Pancreas (tissue), 10 donors: ENCODE measurements at regions not wholly inside any gene's neighbourhood (a gene's known extent, or its start where the extent isn't known, plus 50 kb on each side); places are given as distances from the start of the nearest gene placed in this dataset.
A peak's percentile ranks its signal among the peaks of the same experiment; 100 is the strongest.

Experiments
- ATAC-seq, 4 donors: fragments of 200-7000 bp; cut with Tn5 transposase; one replicate each; pipeline versions ENCODE4 v1.8.0 to v1.9.1; 2020; ENCODE audit warnings: mild to moderate bottlenecking in 4 of 4, moderate library complexity in 4 of 4
- DNase-seq, 6 donors: peaks; one replicate each; pipeline ENCODE4 v3.0.0-alpha.2; 2020
- FAIRE-seq: peaks from 2 replicates; lab custom pipeline; 2012; peaks lifted over from hg19 to GRCh38; lab: Jason Lieb, UNC
- H3K27ac ChIP-seq, 4 donors: fragments of 200-600 bp; sonication (generic); 1 replicate in 3 of 4; 2 replicates in 1 of 4; pipeline versions ENCODE4 v1.5.0 to v1.8.0; 2020
- H3K27me3 ChIP-seq, 4 donors: fragments of 200-600 bp; one replicate each; pipeline ENCODE4 v1.8.0; 2021
- H3K36me3 ChIP-seq, 3 donors: fragments of 200-600 bp; sonication (generic) in 1 of 3; one replicate each; pipeline versions ENCODE4 v1.5.0 to v1.8.0; 2020 to 2021
- H3K4me1 ChIP-seq, 3 donors: fragments of 200-600 bp; one replicate each; pipeline ENCODE4 v1.8.0; 2021
- H3K4me3 ChIP-seq, 4 donors: fragments of 200-600 bp; sonication (generic) in 2 of 4; one replicate each; pipeline versions ENCODE4 v1.5.0 to v1.8.0; 2020 to 2021
- H3K9me3 ChIP-seq, 4 donors: fragments of 200-600 bp; one replicate each; pipeline ENCODE4 v1.8.0; 2021
- WGBS, 2 donors: extraction: QIAGEN DNeasy Blood & Tissue Kit; methylation state at CpG; one replicate each; pipeline ENCODE4 v1.1.7; 2013; 5-methylcytosine and 5-hydroxymethylcytosine counted together
- intact Hi-C, 3 donors: fragments of 100-400 bp; cut with DNase I; formaldehyde crosslinking; loops; one replicate each; pipeline versions ENCODE4 v1.11.1 to v1.14.2; 2022
- TF ChIP-seq, protein P1 (sequence below), 4 donors: fragments of 200-600 bp; sonication (generic) in 3 of 4; IDR thresholded peaks; one replicate each; pipeline versions ENCODE4 v1.5.0 to v1.8.0; 2021; ENCODE audit warnings: antibody characterized with exemption in 4 of 4
- donor health status: healthy with polysubstance abuse.
- donor health status: DM: no; HTN: no; CAD: no; lungs with moderate emphysema.
- donor health status: DM: no; HTN: no; CAD: no.
- donor health status: control.
- donor health status: control.
- donor health status: Bipolar disorder and iron deficiency.
- donor health status: DM: yes; HTN: yes; CAD: no.
- donor health status: DM: no; HTN: no; CAD: no.
- donor health status: DM: no; HTN: no; CAD: no.
- donor health status: DM: yes; HTN: yes; CAD: no.

DNA sequence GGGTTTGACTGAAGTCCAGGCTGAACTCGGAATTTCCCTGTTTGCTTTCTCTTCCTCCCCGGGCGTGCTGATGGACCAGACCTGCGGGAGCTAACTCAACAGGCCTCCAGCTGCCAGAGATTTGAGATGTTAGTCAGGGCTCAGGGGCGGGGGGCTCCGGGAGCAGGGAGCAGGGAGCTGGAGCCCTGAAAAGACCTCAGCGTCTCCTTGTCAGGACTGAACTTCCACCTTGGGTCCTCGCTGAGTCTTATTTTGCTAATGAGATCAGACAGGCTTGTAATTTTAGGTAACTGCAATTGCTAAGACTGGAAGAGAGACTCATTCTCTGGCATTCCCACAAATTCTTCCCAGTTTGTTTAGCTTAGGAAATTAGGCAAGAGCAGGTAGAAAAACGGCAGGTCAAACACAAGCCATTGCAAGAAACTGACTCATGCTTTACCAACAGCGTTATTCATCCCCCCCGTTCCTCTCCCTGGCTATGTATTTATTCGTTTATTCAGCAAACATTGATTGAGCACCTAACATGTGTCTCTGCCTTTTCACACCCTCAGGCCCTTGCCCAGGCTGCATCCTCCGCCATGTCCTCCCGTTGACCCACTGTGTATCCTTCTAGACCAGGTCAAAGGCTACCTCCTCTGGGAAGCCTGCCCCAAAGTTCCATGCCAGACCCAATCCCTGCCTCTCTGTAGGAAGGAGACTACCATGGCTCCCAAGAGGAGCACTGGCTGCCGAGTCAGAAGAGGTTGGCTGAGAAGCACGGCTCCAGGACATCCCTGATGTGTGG is 80.4 kb upstream of the DIO3 start:
- Histone ChIP-seq H3K4me3 (no peak overlapping the region), H3K36me3 (no peaks in the 10 kb centered on the region), H3K9me3 (no peaks in the 10 kb centered on the region), H3K4me1 (peaks cover 11 to 33% (median 17%) of the 10 kb centered on the region in 3 donors), H3K27me3 (no peaks in the 10 kb centered on the region), H3K27ac (peak overlapping the region in 2 of 4 donors; percentile 5 to 44)
- intact Hi-C loops = no loop called here
- FAIRE-seq (no peak), ATAC-seq (peak in 1 of 4 donors; percentile 18), DNase-seq (peak in 4 of 6 donors; percentile 17 to 49 (median 20))
- TF ChIP-seq, protein P1, sequence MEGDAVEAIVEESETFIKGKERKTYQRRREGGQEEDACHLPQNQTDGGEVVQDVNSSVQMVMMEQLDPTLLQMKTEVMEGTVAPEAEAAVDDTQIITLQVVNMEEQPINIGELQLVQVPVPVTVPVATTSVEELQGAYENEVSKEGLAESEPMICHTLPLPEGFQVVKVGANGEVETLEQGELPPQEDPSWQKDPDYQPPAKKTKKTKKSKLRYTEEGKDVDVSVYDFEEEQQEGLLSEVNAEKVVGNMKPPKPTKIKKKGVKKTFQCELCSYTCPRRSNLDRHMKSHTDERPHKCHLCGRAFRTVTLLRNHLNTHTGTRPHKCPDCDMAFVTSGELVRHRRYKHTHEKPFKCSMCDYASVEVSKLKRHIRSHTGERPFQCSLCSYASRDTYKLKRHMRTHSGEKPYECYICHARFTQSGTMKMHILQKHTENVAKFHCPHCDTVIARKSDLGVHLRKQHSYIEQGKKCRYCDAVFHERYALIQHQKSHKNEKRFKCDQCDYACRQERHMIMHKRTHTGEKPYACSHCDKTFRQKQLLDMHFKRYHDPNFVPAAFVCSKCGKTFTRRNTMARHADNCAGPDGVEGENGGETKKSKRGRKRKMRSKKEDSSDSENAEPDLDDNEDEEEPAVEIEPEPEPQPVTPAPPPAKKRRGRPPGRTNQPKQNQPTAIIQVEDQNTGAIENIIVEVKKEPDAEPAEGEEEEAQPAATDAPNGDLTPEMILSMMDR (IDR thresholded peaks at IDR 0.05) = no peak
- 58 to 63% methylated on average over 16 of the region's 16 CpGs for WGBS, 2 donors

DNA sequence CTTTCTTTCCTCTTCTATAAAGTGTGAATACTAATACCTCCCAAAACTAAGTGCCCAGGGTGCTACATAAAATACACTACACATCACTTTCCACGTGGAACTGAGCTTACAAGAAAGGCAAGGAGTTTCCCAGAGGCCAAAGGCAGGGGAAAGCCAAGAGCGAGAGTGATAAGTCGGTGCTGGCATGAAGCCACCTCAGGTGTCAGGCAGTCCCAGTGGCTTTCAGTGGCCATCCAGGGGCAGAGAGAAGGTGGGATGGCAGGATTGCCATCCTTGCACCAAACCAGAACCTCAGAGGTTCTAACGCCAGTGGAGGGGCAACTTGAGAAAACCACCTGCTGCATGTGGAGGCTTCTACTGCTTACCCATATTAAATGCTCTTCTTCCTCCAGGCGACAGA is 79.7 kb upstream of the DIO3 start:
- H3K27me3 ChIP-seq = no peaks in the 10 kb centered on the region
- intact Hi-C loops = no loop called here
- peaks cover 5 to 27% (median 11%) of the 10 kb centered on the region in 3 donors for H3K4me1 ChIP-seq
- DNase-seq = peak in 4 of 6 donors; percentile 13 to 58 (median 20)
- H3K9me3 ChIP-seq = no peaks in the 10 kb centered on the region
- H3K4me3 ChIP-seq = no peak overlapping the region
- ATAC-seq = no peak
- 56 to 60% methylated on average over 5 of the region's 5 CpGs for WGBS, 2 donors
- no peak overlapping the region for H3K27ac ChIP-seq
- no peaks in the 10 kb centered on the region for H3K36me3 ChIP-seq
- no peak for FAIRE-seq
- TF ChIP-seq, protein P1 (IDR thresholded peaks at IDR 0.05) = no peak

DNA sequence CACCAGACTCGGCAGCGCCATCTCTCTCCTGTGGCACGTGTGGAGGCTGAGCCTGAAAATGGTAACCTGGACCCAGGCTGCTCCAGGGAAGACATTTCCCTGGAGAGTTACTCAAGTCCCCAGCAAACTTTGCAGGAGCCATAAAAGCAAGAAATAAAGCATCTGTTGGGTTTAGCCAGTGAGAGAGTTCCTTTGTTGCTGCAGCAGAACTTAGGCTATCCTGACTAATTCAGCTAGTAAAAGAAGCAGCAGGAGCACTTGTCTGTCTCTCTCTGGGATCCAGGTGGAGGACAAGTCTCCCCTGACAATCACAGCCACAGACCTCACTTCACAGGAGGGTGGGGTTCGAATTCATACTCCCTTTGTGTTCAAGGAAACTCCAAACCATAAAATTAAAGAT is 79.2 kb upstream of the DIO3 start:
- H3K36me3 ChIP-seq = no peaks in the 10 kb centered on the region
- FAIRE-seq (no peak), ATAC-seq (no peak), DNase-seq (peak in 2 of 6 donors; percentile 1 to 14)
- H3K27ac ChIP-seq = no peak overlapping the region
- 88 to 92% methylated on average over 4 of the region's 4 CpGs for WGBS, 2 donors
- no peak overlapping the region for H3K4me3 ChIP-seq
- H3K27me3 ChIP-seq = no peaks in the 10 kb centered on the region
- intact Hi-C loops = no loop called here
- H3K9me3 ChIP-seq = no peaks in the 10 kb centered on the region
- peaks cover 4 to 23% (median 10%) of the 10 kb centered on the region in 3 donors for H3K4me1 ChIP-seq
- TF ChIP-seq, protein P1 (IDR thresholded peaks at IDR 0.05) = no peak

- no peaks in the 10 kb centered on the region for H3K27me3 ChIP-seq
- no peaks in the 10 kb centered on the region for H3K36me3 ChIP-seq
- TF ChIP-seq, protein P1 (IDR thresholded peaks at IDR 0.05) = no peak
- no peak for FAIRE-seq
- H3K4me1 ChIP-seq = peaks cover 0 to 13% (median 0%) of the 10 kb centered on the region in 3 donors
- no peak for DNase-seq
- intact Hi-C loops = no loop called here
- H3K4me3 ChIP-seq = no peak overlapping the region
- ATAC-seq = no peak
- H3K9me3 ChIP-seq = no peaks in the 10 kb centered on the region
- H3K27ac ChIP-seq = no peak overlapping the region
- 79 to 88% methylated on average over 4 of the region's 4 CpGs for whole genome bisulfite sequencing, 2 donors
These were observed 77.5 kb upstream of the DIO3 start for GRCh38 chr14:101483829-101484228.
